GM18870 (cell line): ENCODE measurements at regions not wholly inside any gene's neighbourhood (a gene's known extent, or its start where the extent isn't known, plus 50 kb on each side); places are given as distances from the start of the nearest gene placed in this dataset.
"Not testable (repeated sequence)": the region's sequence is repeated elsewhere in the genome, so short reads cannot be mapped to it uniquely, and the experiment has no call there.

ENCODE experiments used
- ATAC-seq: cut with Tn5 transposase; IDR thresholded peaks from one replicate; pipeline ENCODE4 v1.9.1; 2021; ENCODE audit warnings: moderate library complexity; ENCODE audit not compliant: unreplicated experiment

GRCh38 chr1:146654763-146655162 lies 283.4 kb upstream of the NBPF12 start:
- ATAC-seq: not testable (repeated sequence)

GRCh38 chr1:146645978-146646604 lies 292.0 kb upstream of the NBPF12 start:
- ATAC-seq: not testable (repeated sequence)

GRCh38 chr1:146641534-146641933 lies 296.6 kb upstream of the NBPF12 start:
- ATAC-seq: not testable (repeated sequence)

GRCh38 chr1:146640671-146641070 lies 297.5 kb upstream of the NBPF12 start:
- not testable (repeated sequence) for ATAC-seq

DNA sequence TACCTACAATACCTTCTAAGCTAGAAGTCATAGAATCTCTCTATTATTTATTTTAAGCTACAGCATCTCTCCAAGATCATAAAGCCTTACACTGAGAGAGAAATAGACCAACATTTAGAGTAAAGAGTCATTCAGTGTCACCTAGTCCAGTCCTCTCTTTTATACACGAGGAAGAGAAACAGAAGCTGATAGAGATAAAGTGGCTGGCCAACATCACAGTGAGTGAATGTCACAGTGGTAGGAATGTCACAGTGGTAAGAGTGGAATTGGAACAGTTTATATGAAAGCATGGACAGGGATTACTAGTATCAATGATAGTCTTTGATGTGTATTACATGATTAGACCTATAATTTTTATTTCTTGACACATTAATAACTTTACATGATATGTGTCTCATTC lies 307.8 kb upstream of the NBPF12 start:
- ATAC-seq: not testable (repeated sequence)

- ATAC-seq: not testable (repeated sequence)
These were observed 319.5 kb upstream of the NBPF12 start for GRCh38 chr1:146618582-146618981.

GRCh38 chr1:146604681-146605080 lies 333.4 kb upstream of the NBPF12 start:
- ATAC-seq: not testable (repeated sequence)

GRCh38 chr1:146600720-146601307 lies 337.3 kb upstream of the NBPF12 start:
- ATAC-seq: not testable (repeated sequence)

- not testable (repeated sequence) for ATAC-seq
These were observed 338.2 kb upstream of the NBPF12 start for GRCh38 chr1:146599906-146600305.

GRCh38 chr1:146581229-146581628 lies 352.4 kb upstream of the NOTCH2NLA start:
- ATAC-seq: not testable (repeated sequence)

GRCh38 chr1:146567541-146567940 lies 338.7 kb upstream of the NOTCH2NLA start:
- ATAC-seq: not testable (repeated sequence)

- ATAC-seq: not testable (repeated sequence)
These were observed 329.2 kb upstream of the NOTCH2NLA start for GRCh38 chr1:146558032-146558431.

- not testable (repeated sequence) for ATAC-seq
These were observed 327.6 kb upstream of the NOTCH2NLA start for GRCh38 chr1:146556405-146556804.

GRCh38 chr1:146552414-146552813 lies 323.6 kb upstream of the NOTCH2NLA start:
- not testable (repeated sequence) for ATAC-seq

DNA sequence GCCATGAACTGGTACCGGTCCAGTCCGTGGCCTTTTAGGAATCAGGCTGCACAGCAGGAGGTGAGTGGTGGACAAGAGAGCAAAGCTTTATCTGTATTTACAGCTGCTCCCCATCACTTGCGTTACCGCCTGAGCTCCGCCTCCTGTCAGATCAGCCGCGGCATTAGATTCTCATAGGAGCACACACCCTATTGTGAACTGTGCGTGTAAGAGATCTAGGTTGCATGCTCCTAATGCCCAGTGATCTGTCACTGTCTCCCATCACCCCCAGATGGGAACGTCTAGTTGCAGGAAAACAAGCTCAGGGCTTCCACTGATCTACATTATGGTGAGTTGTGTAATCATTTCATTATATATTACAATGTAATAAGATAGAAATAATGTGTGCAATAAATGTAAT lies 319.9 kb upstream of the NOTCH2NLA start:
- not testable (repeated sequence) for ATAC-seq

DNA sequence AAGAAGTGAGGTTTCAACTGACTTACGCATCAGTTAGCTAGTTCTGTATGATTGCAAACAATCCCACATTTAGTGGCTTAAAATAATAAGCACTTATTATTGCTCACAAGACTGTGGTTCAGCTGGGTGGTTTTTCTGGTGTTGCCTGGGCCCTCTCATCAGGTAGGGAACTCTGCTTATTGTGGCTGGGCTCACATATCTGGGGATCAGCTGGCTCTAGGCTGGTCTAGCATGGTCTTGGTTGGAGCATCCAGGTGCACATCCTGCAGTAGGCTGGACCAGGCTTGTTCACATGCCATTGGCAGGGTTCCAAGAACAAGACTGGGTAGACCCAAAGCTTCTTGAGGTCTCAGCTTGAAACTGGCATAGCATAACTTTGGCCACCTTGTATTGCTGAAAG lies 317.4 kb upstream of the NOTCH2NLA start:
- not testable (repeated sequence) for ATAC-seq

DNA sequence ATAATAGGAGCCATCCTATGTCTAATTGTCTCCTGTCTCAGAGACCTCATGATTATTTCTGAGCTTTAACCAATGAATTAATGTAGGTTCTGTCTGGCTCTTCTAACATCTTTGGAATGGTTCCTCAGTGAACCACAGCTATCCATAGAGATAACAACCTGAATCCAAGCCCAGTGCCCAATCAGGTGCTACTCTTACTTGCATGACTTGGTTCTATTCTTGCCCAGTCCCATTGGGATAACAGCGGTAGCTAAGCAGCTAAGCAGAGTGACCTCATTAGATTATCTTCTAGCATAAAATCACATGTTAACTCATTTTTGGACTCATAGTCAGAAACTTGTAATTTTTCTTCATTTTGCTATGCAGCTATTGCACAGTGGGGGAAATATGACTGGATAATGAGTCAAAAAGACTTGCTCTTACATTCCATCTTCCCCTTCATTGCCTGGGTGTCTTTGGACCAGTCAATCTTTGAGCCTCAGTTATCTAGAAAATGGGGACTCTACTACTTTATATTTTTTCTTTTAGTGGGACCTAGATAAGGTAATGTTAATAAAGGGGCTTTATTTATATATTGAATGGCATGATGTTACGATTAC lies 309.1 kb upstream of the NOTCH2NLA start:
- ATAC-seq: not testable (repeated sequence)

DNA sequence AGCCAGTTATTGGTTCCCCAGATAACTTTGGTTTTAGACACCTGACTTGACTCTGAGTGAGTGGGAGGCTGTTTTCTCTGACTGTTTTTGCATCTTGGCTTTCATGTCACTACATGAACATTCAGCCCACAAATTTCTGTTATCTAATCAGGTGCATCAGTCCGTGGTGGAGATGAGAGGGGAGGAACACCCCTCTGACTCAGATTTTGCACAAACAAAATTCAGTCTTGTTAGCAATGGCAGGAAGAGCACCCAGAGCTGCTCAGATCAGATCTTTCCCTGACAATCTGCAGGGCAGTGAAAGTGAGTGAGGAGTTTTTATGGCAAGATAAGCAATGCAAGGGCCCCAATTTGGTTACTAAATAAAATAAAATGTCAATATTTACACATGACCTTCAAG lies 307.2 kb upstream of the NOTCH2NLA start:
- ATAC-seq: not testable (repeated sequence)

DNA sequence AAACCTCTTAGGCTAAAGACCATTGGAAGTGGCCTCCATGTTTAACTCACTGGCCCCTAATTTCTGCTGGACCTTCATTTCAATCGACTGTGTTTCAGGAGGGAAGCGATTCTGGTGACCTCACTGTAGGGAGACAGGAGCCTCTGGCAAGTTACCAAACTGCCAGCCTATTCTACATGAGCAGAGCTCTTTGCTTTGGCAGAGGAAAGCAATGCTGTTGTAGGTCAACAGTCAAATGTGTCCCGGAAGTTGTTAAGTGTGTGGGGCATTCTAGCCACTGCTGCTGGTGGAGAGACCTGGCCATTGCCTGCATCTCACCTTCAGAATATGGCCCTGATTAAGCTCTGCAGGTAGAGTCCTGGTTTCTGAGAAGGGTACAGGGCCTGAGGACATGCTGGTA lies 306.8 kb upstream of the NOTCH2NLA start:
- not testable (repeated sequence) for ATAC-seq

DNA sequence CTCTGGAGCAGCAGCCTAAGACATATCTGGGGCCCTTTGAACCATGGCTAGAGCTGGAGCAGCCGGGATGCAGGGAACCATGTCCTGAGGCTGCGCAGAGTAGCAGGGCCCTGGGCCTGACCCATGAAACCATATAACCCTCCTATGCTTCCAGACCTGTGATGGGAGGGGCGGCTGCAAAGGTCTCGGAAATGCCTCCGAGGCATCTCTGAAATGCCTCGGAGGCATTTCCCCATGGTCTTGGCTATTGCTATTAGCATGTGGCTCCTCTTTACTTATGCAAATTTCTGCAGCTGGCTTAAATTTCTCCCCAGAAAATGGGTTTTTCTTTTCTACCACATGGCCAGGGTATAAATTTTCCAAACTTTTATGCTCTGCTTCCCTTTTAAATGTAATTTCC lies 302.1 kb upstream of the NOTCH2NLA start:
- not testable (repeated sequence) for ATAC-seq

- not testable (repeated sequence) for ATAC-seq
These were observed 294.0 kb upstream of the NOTCH2NLA start for GRCh38 chr1:146522812-146523211.

GRCh38 chr1:146522345-146522744 lies 293.5 kb upstream of the NOTCH2NLA start:
- ATAC-seq: not testable (repeated sequence)
